ENCODE measurements at regions not wholly inside any gene's neighbourhood (a gene's known extent, or its start where the extent isn't known, plus 50 kb on each side); places are given as distances from the start of the nearest gene placed in this dataset.

DNA sequence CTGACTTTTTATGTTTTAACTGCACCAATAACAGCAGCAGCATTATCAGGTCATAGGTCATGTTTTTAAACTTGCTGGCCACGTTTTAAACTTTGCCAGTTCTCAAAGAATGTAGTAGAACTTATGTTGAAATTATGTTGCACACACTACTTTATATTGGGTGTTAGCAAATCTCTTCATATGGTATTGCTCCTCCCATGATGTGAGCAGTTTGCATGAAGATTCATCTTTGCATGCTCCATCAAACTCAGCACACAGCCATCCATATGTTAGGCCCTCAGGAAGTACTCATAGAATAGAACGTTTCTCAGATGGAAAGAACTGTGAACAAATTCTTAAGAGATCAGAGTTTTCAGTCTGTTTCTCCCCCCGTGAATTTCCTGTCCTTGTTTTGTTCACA, 128.6 kb upstream of the MAP9 start:
- Histone ChIP-seq H3K27ac (no peak overlapping the region), H3K36me3 (no peaks in the 10 kb centered on the region), H3K27me3 (replicated peaks; ENCODE audit: insufficient read depth) (no peaks in the 10 kb centered on the region), H3K4me3 (no peak overlapping the region), H3K4me1 (ENCODE audit: control insufficient read depth in 1 of 2, low read depth in 2 of 2) (peaks cover 10 to 32% of the 10 kb centered on the region in 2 donors), H3K9me3 (no peaks in the 10 kb centered on the region)
- no peak for ATAC-seq (ENCODE audit: insufficient number of reproducible peaks, low FRiP score, low read depth)
- TF ChIP-seq, protein P1, sequence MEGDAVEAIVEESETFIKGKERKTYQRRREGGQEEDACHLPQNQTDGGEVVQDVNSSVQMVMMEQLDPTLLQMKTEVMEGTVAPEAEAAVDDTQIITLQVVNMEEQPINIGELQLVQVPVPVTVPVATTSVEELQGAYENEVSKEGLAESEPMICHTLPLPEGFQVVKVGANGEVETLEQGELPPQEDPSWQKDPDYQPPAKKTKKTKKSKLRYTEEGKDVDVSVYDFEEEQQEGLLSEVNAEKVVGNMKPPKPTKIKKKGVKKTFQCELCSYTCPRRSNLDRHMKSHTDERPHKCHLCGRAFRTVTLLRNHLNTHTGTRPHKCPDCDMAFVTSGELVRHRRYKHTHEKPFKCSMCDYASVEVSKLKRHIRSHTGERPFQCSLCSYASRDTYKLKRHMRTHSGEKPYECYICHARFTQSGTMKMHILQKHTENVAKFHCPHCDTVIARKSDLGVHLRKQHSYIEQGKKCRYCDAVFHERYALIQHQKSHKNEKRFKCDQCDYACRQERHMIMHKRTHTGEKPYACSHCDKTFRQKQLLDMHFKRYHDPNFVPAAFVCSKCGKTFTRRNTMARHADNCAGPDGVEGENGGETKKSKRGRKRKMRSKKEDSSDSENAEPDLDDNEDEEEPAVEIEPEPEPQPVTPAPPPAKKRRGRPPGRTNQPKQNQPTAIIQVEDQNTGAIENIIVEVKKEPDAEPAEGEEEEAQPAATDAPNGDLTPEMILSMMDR (IDR thresholded peaks at IDR 0.05): no peak
- DNase-seq (ENCODE audit: low spot score): no peak

DNA sequence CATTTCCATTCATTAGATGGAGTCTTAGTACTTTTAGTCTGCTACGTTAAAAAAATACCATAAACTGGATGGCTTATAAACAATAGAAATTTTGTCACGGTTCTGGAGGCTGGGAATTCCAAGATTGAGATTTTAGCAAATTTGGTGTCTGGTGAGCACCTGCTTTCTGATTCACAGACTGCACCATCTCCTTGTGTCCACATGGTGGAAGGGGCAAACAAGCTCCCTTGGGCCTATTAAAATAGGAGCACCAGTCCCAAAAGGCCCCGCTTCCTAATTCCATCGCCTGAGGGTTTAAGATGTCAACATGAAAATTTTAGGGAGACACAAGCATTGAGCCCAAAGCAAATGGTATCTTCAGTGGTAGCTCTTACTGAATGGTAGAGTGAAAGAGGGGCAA, 120.5 kb upstream of the MAP9 start:
- TF ChIP-seq, protein P1 (IDR thresholded peaks at IDR 0.05): no peak
- no peak overlapping the region for H3K4me3 ChIP-seq
- no peaks in the 10 kb centered on the region for H3K9me3 ChIP-seq
- H3K4me1 ChIP-seq (ENCODE audit: control insufficient read depth in 1 of 2, low read depth in 2 of 2): peaks cover 4 to 10% of the 10 kb centered on the region in 2 donors
- ATAC-seq (ENCODE audit: insufficient number of reproducible peaks, low FRiP score, low read depth) (no peak), DNase-seq (ENCODE audit: low spot score) (no peak)
- no peaks in the 10 kb centered on the region for H3K36me3 ChIP-seq
- H3K27me3 ChIP-seq (replicated peaks; ENCODE audit: insufficient read depth): no peaks in the 10 kb centered on the region
- no peak overlapping the region for H3K27ac ChIP-seq

DNA sequence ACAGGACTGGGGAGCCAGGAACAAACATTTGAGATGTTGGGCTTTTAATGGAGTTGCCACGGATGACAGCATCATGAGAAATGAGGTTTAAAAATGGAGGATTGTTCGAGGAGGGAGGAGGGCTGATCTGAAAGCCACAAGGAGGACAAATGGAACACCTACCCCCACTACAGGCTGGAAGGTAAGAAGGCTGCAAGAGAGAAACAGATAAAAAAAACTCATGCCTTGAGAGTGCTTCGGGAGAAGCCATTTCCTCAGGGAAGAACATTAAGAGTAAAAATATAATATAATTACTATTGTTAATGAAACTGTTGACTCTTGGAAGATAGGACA, 119.5 kb upstream of the MAP9 start:
- Histone ChIP-seq H3K4me1 (ENCODE audit: control insufficient read depth in 1 of 2, low read depth in 2 of 2) (peaks cover 8 to 17% of the 10 kb centered on the region in 2 donors), H3K27me3 (replicated peaks; ENCODE audit: insufficient read depth) (no peaks in the 10 kb centered on the region), H3K36me3 (no peaks in the 10 kb centered on the region), H3K9me3 (no peaks in the 10 kb centered on the region), H3K27ac (no peak overlapping the region), H3K4me3 (no peak overlapping the region)
- ATAC-seq (ENCODE audit: insufficient number of reproducible peaks, low FRiP score, low read depth) (no peak), DNase-seq (ENCODE audit: low spot score) (no peak)
- TF ChIP-seq, protein P1 (IDR thresholded peaks at IDR 0.05): no peak

DNA sequence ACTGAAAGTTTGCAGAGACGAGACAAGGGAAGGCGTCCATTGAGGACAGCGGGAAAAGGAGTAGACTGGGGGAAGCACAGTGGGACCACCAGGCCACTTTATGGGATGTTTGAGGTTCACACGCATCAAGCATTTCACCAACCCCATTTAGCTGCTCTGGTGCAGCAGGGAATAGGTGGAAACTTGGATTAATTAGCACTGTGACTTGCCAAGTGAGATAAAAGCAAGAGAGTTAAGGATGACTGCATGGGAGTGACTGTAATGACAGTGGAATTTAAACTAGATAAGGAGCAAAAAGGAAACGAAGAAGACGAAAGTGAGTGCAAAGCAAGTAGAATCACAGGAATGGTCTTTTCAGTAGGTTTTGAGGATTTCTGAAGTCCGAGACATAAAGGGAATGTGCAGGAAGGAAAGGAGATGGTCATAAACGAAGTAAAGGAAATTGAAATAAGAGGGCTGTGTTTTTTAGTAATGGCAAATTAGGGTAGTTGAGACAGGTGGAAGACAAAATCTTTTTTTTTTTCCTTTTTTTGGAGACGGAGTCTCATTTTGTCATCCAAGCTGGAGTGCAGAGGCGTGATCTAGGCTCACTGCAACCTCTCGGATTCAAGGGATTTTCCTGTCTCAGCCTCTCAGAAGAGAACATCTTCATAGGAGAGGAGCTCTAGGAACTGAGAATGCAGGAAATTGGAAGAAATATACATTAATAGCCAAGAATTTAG, 119.0 kb upstream of the MAP9 start:
- Histone ChIP-seq H3K36me3 (no peaks in the 10 kb centered on the region), H3K9me3 (no peaks in the 10 kb centered on the region), H3K27me3 (replicated peaks; ENCODE audit: insufficient read depth) (no peaks in the 10 kb centered on the region), H3K4me1 (ENCODE audit: control insufficient read depth in 1 of 2, low read depth in 2 of 2) (peaks cover 8 to 18% of the 10 kb centered on the region in 2 donors), H3K4me3 (no peak overlapping the region), H3K27ac (no peak overlapping the region)
- ATAC-seq (ENCODE audit: insufficient number of reproducible peaks, low FRiP score, low read depth) (no peak), DNase-seq (ENCODE audit: low spot score) (no peak)
- TF ChIP-seq, protein P1 (IDR thresholded peaks at IDR 0.05): no peak

DNA sequence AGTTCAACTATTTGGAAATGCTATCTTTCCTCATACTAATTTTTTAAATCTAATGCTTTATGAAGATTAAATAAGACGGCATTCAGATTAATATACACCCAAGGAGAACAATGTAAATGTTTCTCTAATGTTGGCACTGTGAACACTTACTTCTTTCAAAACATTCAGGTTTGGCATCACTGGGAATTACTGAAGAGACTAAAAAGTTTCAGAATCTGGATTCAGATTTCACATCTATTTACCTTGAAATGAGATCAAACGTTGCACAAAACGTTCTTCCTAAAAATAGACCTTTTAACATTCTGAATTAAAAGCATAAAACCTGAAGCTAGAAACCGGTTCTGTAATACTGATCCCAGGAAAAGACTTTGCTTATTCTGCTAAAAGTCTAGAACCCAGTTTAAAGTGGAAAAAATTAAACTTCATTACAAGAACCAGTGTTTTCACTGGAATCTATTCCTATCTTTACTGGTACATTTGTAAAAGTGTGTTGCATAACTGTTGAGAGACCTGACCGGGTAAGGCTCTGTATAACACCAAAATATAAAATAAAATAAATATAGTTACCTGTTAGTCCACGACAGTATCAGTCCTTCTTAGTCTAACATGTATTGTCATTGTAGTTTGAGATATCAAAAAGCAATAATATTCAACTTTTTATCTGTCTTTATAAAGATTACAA, 117.4 kb upstream of the MAP9 start:
- Histone ChIP-seq H3K27me3 (replicated peaks; ENCODE audit: insufficient read depth) (no peaks in the 10 kb centered on the region), H3K4me1 (ENCODE audit: control insufficient read depth in 1 of 2, low read depth in 2 of 2) (peaks cover 8 to 18% of the 10 kb centered on the region in 2 donors), H3K9me3 (no peaks in the 10 kb centered on the region), H3K36me3 (no peaks in the 10 kb centered on the region), H3K4me3 (no peak overlapping the region), H3K27ac (no peak overlapping the region)
- no peak for DNase-seq (ENCODE audit: low spot score)
- no peak for ATAC-seq (ENCODE audit: insufficient number of reproducible peaks, low FRiP score, low read depth)
- TF ChIP-seq, protein P1 (IDR thresholded peaks at IDR 0.05): no peak

Measured in thoracic aorta (tissue), 2 donors.